ENCODE measurements at regions not wholly inside any gene's neighbourhood (a gene's known extent, or its start where the extent isn't known, plus 50 kb on each side); places are given as distances from the start of the nearest gene placed in this dataset.

GRCh38 chr5:120240706-120241105 lies 223.4 kb upstream of the PRR16 start:
- TF ChIP-seq EZH2 (IDR thresholded peaks at IDR 0.05; ENCODE audit: insufficient read depth, poor library complexity, severe bottlenecking) (no peak), EZH2phosphoT487 (IDR thresholded peaks at IDR 0.05; ENCODE audit: insufficient read depth, low read depth) (no peak)

Measured in GM23248 (cell line).